Heart right ventricle (tissue), 16 donors: ENCODE measurements at regions not wholly inside any gene's neighbourhood (a gene's known extent, or its start where the extent isn't known, plus 50 kb on each side); places are given as distances from the start of the nearest gene placed in this dataset.

Experiments
- ATAC-seq, 8 donors: fragments of 200-7000 bp; cut with Tn5 transposase; one replicate each; pipeline ENCODE4 v1.9.1; 2020; ENCODE audit warnings: mild to moderate bottlenecking in 8 of 8, moderate library complexity in 8 of 8, moderate number of reproducible peaks in 1 of 8
- DNase-seq, 2 donors: peaks; one replicate each; pipeline ENCODE4 v3.0.0-alpha.2; 2020
- H3K27ac ChIP-seq, 10 donors: fragments of 200-600 bp; sonication (generic) in 2 of 10; one replicate each; pipeline versions ENCODE4 v1.5.0 to v1.8.0; 2020 to 2022; ENCODE audit warnings: mild to moderate bottlenecking in 3 of 10
- H3K27me3 ChIP-seq, 7 donors: fragments of 200-600 bp; one replicate each; pipeline ENCODE4 v1.8.0; 2021 to 2022; ENCODE audit warnings: mild to moderate bottlenecking in 2 of 7
- H3K36me3 ChIP-seq, 9 donors: fragments of 200-600 bp; sonication (generic) in 1 of 9; one replicate each; pipeline versions ENCODE4 v1.5.0 to v1.8.0; 2020 to 2022; ENCODE audit warnings: mild to moderate bottlenecking in 2 of 9
- H3K4me1 ChIP-seq, 9 donors: fragments of 200-600 bp; sonication (generic) in 1 of 9; one replicate each; pipeline versions ENCODE4 v1.5.0 to v1.8.0; 2020 to 2022; ENCODE audit warnings: mild to moderate bottlenecking in 4 of 9
- H3K4me3 ChIP-seq, 10 donors: fragments of 200-600 bp; sonication (generic) in 2 of 10; one replicate each; pipeline versions ENCODE4 v1.5.0 to v1.8.0; 2020 to 2022; ENCODE audit warnings: mild to moderate bottlenecking in 7 of 10, moderate library complexity in 2 of 10
- H3K9me3 ChIP-seq, 11 donors: fragments of 200-600 bp in 10 of 11; sonication (generic) in 2 of 11; one replicate each; pipeline versions ENCODE4 v1.5.0 to v1.8.0; 2013 to 2022; ENCODE audit warnings: mild to moderate bottlenecking in 2 of 11, control low read depth in 1 of 11, moderate library complexity in 1 of 11
- CTCF ChIP-seq, 9 donors: fragments of 200-600 bp; sonication (generic) in 2 of 9; IDR thresholded peaks; one replicate each; pipeline versions ENCODE4 v1.5.0 to v1.8.0; 2021 to 2022; ENCODE audit warnings: antibody characterized with exemption in 9 of 9, mild to moderate bottlenecking in 5 of 9, moderate library complexity in 1 of 9
- WGBS, 2 donors: extraction: QIAGEN DNeasy Blood & Tissue Kit; methylation state at CpG; one replicate each; pipeline ENCODE4 v1.1.7; 2013; ENCODE audit warnings: inconsistent platforms in 1 of 2; 5-methylcytosine and 5-hydroxymethylcytosine counted together
- intact Hi-C, 10 donors: fragments of 100-400 bp; cut with DNase I; formaldehyde crosslinking; loops; one replicate each; pipeline versions ENCODE4 v1.11.1 to v1.14.2; 2022
- donor health status: Arrhythmogenic right ventricular cardiomyopathy.
- donor health status: ischemic (EF 13 %, LVEDD 7.1; RV severe dilation, severe dysfunction).
- donor health status: healthy with polysubstance abuse.
- donor health status: DM: no; HTN: yes; CAD: no.
- donor health status: DM: no; HTN: no; CAD: no.
- donor health status: ischemic (EF 25% LVEDD 6.9; RV normal size, moderate dysfunction).
- donor health status: ischemic (EF 25% LVEDD 5.7; RV mildly dilated, moderate dysfunction).
- donor health status: healthy.
- donor health status: DM: yes; HTN: yes; CAD: no.
- donor health status: Ischemic cardiomyopathy.
- donor health status: ischemic (EF 35%, LVEDD 5.7; RV mildly dilated, moderate dysfunction).
- donor health status: nonischemic (EF 11% LVEDD 7.7; RV severe dilation, severe dysfunction).
- donor health status: DM: yes; HTN: yes; CAD: no.
- donor health status: PGD.
- donor health status: ischemic (EF 29% LVEDD 5.4; RV normal size, mild dysfunction).
- donor health status: nonischemic (EF 23%, LVEDD 6.1; RV moderate dilation, normal function).

GRCh38 chr7:104961821-104962220, 52.2 kb upstream of the KMT2E start:
- 89 to 92% methylated on average over 6 of the region's 6 CpGs for WGBS, 2 donors
- intact Hi-C loops, result no loop called here
- ATAC-seq (no peak), DNase-seq (no peak)
- H3K4me1 ChIP-seq, result peaks cover 4 to 50% (median 31%) of the 10 kb centered on the region in 9 donors
- no peaks in the 10 kb centered on the region for H3K27me3 ChIP-seq
- no peak for TF ChIP-seq CTCF (IDR thresholded peaks at IDR 0.05)
- H3K27ac ChIP-seq, result peak overlapping the region in 6 of 10 donors; percentile 3 to 86 (median 68)
- no peak overlapping the region for H3K4me3 ChIP-seq
- H3K36me3 ChIP-seq, result no peaks in the 10 kb centered on the region
- H3K9me3 ChIP-seq, result no peaks in the 10 kb centered on the region

GRCh38 chr7:104962781-104963180, 51.2 kb upstream of the KMT2E start:
- intact Hi-C loops, result no loop called here
- no peak overlapping the region for H3K4me3 ChIP-seq
- no peak for ATAC-seq
- no peak for DNase-seq
- no peak for TF ChIP-seq CTCF (IDR thresholded peaks at IDR 0.05)
- WGBS, 2 donors, result 81 to 86% methylated on average over 3 of the region's 3 CpGs
- H3K36me3 ChIP-seq, result no peaks in the 10 kb centered on the region
- H3K27me3 ChIP-seq, result no peaks in the 10 kb centered on the region
- H3K9me3 ChIP-seq, result no peaks in the 10 kb centered on the region
- peak overlapping the region in 5 of 10 donors; percentile 51 to 86 (median 69) for H3K27ac ChIP-seq
- peaks cover 4 to 56% (median 36%) of the 10 kb centered on the region in 9 donors for H3K4me1 ChIP-seq

GRCh38 chr7:104963378-104963990, 50.5 kb upstream of the KMT2E start:
- peak overlapping the region in 7 of 10 donors; percentile 2 to 86 (median 55) for H3K27ac ChIP-seq
- H3K4me3 ChIP-seq, result no peak overlapping the region
- ATAC-seq (peak in 1 of 8 donors; percentile 6), DNase-seq (no peak)
- no peaks in the 10 kb centered on the region for H3K27me3 ChIP-seq
- no peak for TF ChIP-seq CTCF (IDR thresholded peaks at IDR 0.05)
- 75 to 76% methylated on average over 2 of the region's 2 CpGs for WGBS, 2 donors
- H3K9me3 ChIP-seq, result no peaks in the 10 kb centered on the region
- intact Hi-C loops, result no loop called here
- H3K4me1 ChIP-seq, result peaks cover 4 to 63% (median 38%) of the 10 kb centered on the region in 9 donors
- H3K36me3 ChIP-seq, result no peaks in the 10 kb centered on the region

- Histone ChIP-seq H3K36me3 (no peaks in the 10 kb centered on the region), H3K4me3 (no peak overlapping the region), H3K9me3 (no peaks in the 10 kb centered on the region), H3K4me1 (peaks cover 4 to 68% (median 43%) of the 10 kb centered on the region in 9 donors), H3K27ac (peak overlapping the region in 7 of 10 donors; percentile 2 to 86 (median 69)), H3K27me3 (no peaks in the 10 kb centered on the region)
- intact Hi-C loops, result no loop called here
- WGBS, 2 donors, result 68 to 80% methylated on average over 3 of the region's 3 CpGs
- ATAC-seq (peak in 1 of 8 donors; percentile 13), DNase-seq (no peak)
- TF ChIP-seq CTCF (IDR thresholded peaks at IDR 0.05), result no peak
Measured at GRCh38 chr7:104963991-104964385, 50.0 kb upstream of the KMT2E start.
